T-helper 9 cell (primary cell): ENCODE measurements at regions not wholly inside any gene's neighbourhood (a gene's known extent, or its start where the extent isn't known, plus 50 kb on each side); places are given as distances from the start of the nearest gene placed in this dataset.
"Not testable (repeated sequence)": the region's sequence is repeated elsewhere in the genome, so short reads cannot be mapped to it uniquely, and the experiment has no call there.

Experiments used
- DNase-seq: peaks from one replicate; pipeline ENCODE4 v3.0.0-alpha.2; 2020

GRCh38 chr9:33695856-33696255 lies 99.5 kb upstream of the PRSS3 start:
- DNase-seq, result no peak

GRCh38 chr9:33697171-33697570 lies 98.2 kb upstream of the PRSS3 start:
- DNase-seq, result no peak

GRCh38 chr9:33698267-33698666 lies 97.1 kb upstream of the PRSS3 start:
- no peak for DNase-seq

GRCh38 chr9:33700940-33701339 lies 94.4 kb upstream of the PRSS3 start:
- not testable (repeated sequence) for DNase-seq

- DNase-seq, result no peak
Measured at GRCh38 chr9:33703430-33704102, 91.8 kb upstream of the PRSS3 start.

GRCh38 chr9:33705440-33705839 lies 89.9 kb upstream of the PRSS3 start:
- DNase-seq, result not testable (repeated sequence)

GRCh38 chr9:33708441-33708840 lies 86.9 kb upstream of the PRSS3 start:
- DNase-seq, result no peak

GRCh38 chr9:33709269-33709668 lies 86.1 kb upstream of the PRSS3 start:
- no peak for DNase-seq

- DNase-seq, result not testable (repeated sequence)
Measured at GRCh38 chr9:33711418-33711817, 83.9 kb upstream of the PRSS3 start.

GRCh38 chr9:33714989-33715388 lies 80.4 kb upstream of the PRSS3 start:
- no peak for DNase-seq

GRCh38 chr9:33718987-33719386 lies 76.4 kb upstream of the PRSS3 start:
- no peak for DNase-seq

GRCh38 chr9:33719581-33720374 lies 75.6 kb upstream of the PRSS3 start:
- peak; percentile 11 for DNase-seq

- DNase-seq, result peak; percentile 90
Measured at GRCh38 chr9:33721674-33722358, 73.5 kb upstream of the PRSS3 start.

GRCh38 chr9:33722359-33722675 lies 73.0 kb upstream of the PRSS3 start:
- DNase-seq, result no peak

GRCh38 chr9:33728613-33729012 lies 66.7 kb upstream of the PRSS3 start:
- DNase-seq, result no peak

GRCh38 chr9:33731142-33731541 lies 64.2 kb upstream of the PRSS3 start:
- no peak for DNase-seq

GRCh38 chr9:33731625-33732024 lies 63.7 kb upstream of the PRSS3 start:
- DNase-seq, result no peak

GRCh38 chr9:33734247-33734940 lies 61.0 kb upstream of the PRSS3 start:
- DNase-seq, result not testable (repeated sequence)

- not testable (repeated sequence) for DNase-seq
Measured at GRCh38 chr9:33734941-33735835, 60.2 kb upstream of the PRSS3 start.

- no peak for DNase-seq
Measured at GRCh38 chr9:33737811-33738606, 57.4 kb upstream of the PRSS3 start.

- no peak for DNase-seq
Measured at GRCh38 chr9:33739398-33739797, 56.0 kb upstream of the PRSS3 start.
